ENCODE measurements at regions not wholly inside any gene's neighbourhood (a gene's known extent, or its start where the extent isn't known, plus 50 kb on each side); places are given as distances from the start of the nearest gene placed in this dataset.

GRCh38 chr1:5709461-5709975 lies 282.7 kb downstream of the NPHP4 start:
- ATAC-seq (no peak), DNase-seq (no peak)
- POLR2A ChIA-PET: no interaction called here
- peaks cover 0 to 15% (median 2%) of the 10 kb centered on the region in 5 donors for H3K27me3 Mint-ChIP-seq
- H3K4me1 Mint-ChIP-seq: no peaks in the 10 kb centered on the region
- peaks cover 0 to 7% (median 0%) of the 10 kb centered on the region in 9 donors for H3K9me3 Mint-ChIP-seq
- no peak overlapping the region for H3K27ac Mint-ChIP-seq
- H3K4me3 Mint-ChIP-seq: no peak overlapping the region
- H3K36me3 Mint-ChIP-seq: no peaks in the 10 kb centered on the region

- no peaks in the 10 kb centered on the region for H3K36me3 Mint-ChIP-seq
- H3K27ac Mint-ChIP-seq: no peak overlapping the region
- ATAC-seq: no peak
Observed at GRCh38 chr1:5708346-5709245, 283.6 kb downstream of the NPHP4 start.

GRCh38 chr1:5707566-5708345 lies 284.5 kb downstream of the NPHP4 start:
- DNase-seq: no peak
- POLR2A ChIA-PET: no interaction called here
- Mint-ChIP-seq H3K27me3 (peaks cover 0 to 15% (median 1%) of the 10 kb centered on the region in 5 donors), H3K27ac (no peak overlapping the region), H3K9me3 (no peaks in the 10 kb centered on the region), H3K36me3 (no peaks in the 10 kb centered on the region), H3K4me1 (no peaks in the 10 kb centered on the region), H3K4me3 (no peak overlapping the region)
- no peak for ATAC-seq

More at GRCh38 chr1:5708346-5709245, 283.6 kb downstream of the NPHP4 start:
- H3K9me3 Mint-ChIP-seq: no peaks in the 10 kb centered on the region
- no peaks in the 10 kb centered on the region for H3K4me1 Mint-ChIP-seq
- peak in 1 of 10 donors; percentile 22 for DNase-seq
- H3K27me3 Mint-ChIP-seq: peaks cover 0 to 15% (median 1%) of the 10 kb centered on the region in 5 donors
- POLR2A ChIA-PET: no interaction called here
- H3K4me3 Mint-ChIP-seq: no peak overlapping the region

GRCh38 chr1:5706239-5706638 lies 286.0 kb downstream of the NPHP4 start:
- H3K27me3 Mint-ChIP-seq: peaks cover 0 to 15% (median 1%) of the 10 kb centered on the region in 5 donors
- H3K36me3 Mint-ChIP-seq: no peaks in the 10 kb centered on the region
- no peaks in the 10 kb centered on the region for H3K9me3 Mint-ChIP-seq
- POLR2A ChIA-PET: no interaction called here
- ATAC-seq (no peak), DNase-seq (no peak)
- no peak overlapping the region for H3K27ac Mint-ChIP-seq
- H3K4me1 Mint-ChIP-seq: no peaks in the 10 kb centered on the region
- H3K4me3 Mint-ChIP-seq: no peak overlapping the region

- ATAC-seq: no peak
- H3K27me3 Mint-ChIP-seq: peaks cover 0 to 15% (median 1%) of the 10 kb centered on the region in 5 donors
- peak overlapping the region in 1 of 10 donors; percentile 49 for H3K27ac Mint-ChIP-seq
Observed at GRCh38 chr1:5705751-5706150, 286.5 kb downstream of the NPHP4 start.

GRCh38 chr1:5704561-5705514 lies 287.4 kb downstream of the NPHP4 start:
- DNase-seq: no peak
- Mint-ChIP-seq H3K4me1 (no peaks in the 10 kb centered on the region), H3K9me3 (no peaks in the 10 kb centered on the region), H3K36me3 (no peaks in the 10 kb centered on the region), H3K4me3 (no peak overlapping the region), H3K27ac (no peak overlapping the region), H3K27me3 (peaks cover 0 to 9% (median 1%) of the 10 kb centered on the region in 5 donors)
- no peak for ATAC-seq
- POLR2A ChIA-PET: no interaction called here

More at GRCh38 chr1:5705751-5706150, 286.5 kb downstream of the NPHP4 start:
- no peaks in the 10 kb centered on the region for H3K9me3 Mint-ChIP-seq
- H3K4me3 Mint-ChIP-seq: no peak overlapping the region
- no peaks in the 10 kb centered on the region for H3K4me1 Mint-ChIP-seq
- no peaks in the 10 kb centered on the region for H3K36me3 Mint-ChIP-seq
- no peak for DNase-seq
- POLR2A ChIA-PET: no interaction called here

- Mint-ChIP-seq H3K9me3 (peaks cover 0 to 1% (median 0%) of the 10 kb centered on the region in 9 donors), H3K4me3 (no peak overlapping the region), H3K36me3 (peaks cover 0 to 2% (median 0%) of the 10 kb centered on the region in 3 donors), H3K4me1 (peaks cover 0 to 1% (median 0%) of the 10 kb centered on the region in 4 donors), H3K27me3 (peaks cover 0 to 5% (median 1%) of the 10 kb centered on the region in 5 donors), H3K27ac (no peak overlapping the region)
- ATAC-seq (no peak), DNase-seq (no peak)
- POLR2A ChIA-PET: no interaction called here
Observed at GRCh38 chr1:5701642-5702041, 290.6 kb downstream of the NPHP4 start.

- Mint-ChIP-seq H3K4me3 (no peak overlapping the region), H3K4me1 (peaks cover 0 to 4% (median 0%) of the 10 kb centered on the region in 4 donors), H3K27me3 (peaks cover 7 to 19% (median 11%) of the 10 kb centered on the region in 5 donors), H3K27ac (no peak overlapping the region), H3K9me3 (no peaks in the 10 kb centered on the region), H3K36me3 (no peaks in the 10 kb centered on the region)
- POLR2A ChIA-PET: no interaction called here
- DNase-seq (no peak), ATAC-seq (no peak)
Observed at GRCh38 chr1:5693568-5693967, 298.7 kb downstream of the NPHP4 start.

GRCh38 chr1:5692664-5693063 lies 299.6 kb downstream of the NPHP4 start:
- no peaks in the 10 kb centered on the region for H3K9me3 Mint-ChIP-seq
- ATAC-seq (no peak), DNase-seq (no peak)
- no peaks in the 10 kb centered on the region for H3K36me3 Mint-ChIP-seq
- peaks cover 0 to 4% (median 0%) of the 10 kb centered on the region in 4 donors for H3K4me1 Mint-ChIP-seq
- H3K27me3 Mint-ChIP-seq: peaks cover 5 to 19% (median 11%) of the 10 kb centered on the region in 5 donors
- no peak overlapping the region for H3K4me3 Mint-ChIP-seq
- no peak overlapping the region for H3K27ac Mint-ChIP-seq
- POLR2A ChIA-PET: no interaction called here

GRCh38 chr1:5691795-5692509 lies 300.3 kb downstream of the NPHP4 start:
- Mint-ChIP-seq H3K9me3 (no peaks in the 10 kb centered on the region), H3K27ac (no peak overlapping the region), H3K4me3 (no peak overlapping the region), H3K36me3 (no peaks in the 10 kb centered on the region), H3K4me1 (peaks cover 0 to 4% (median 0%) of the 10 kb centered on the region in 4 donors), H3K27me3 (peaks cover 5 to 18% (median 14%) of the 10 kb centered on the region in 5 donors)
- DNase-seq: no peak
- no peak for ATAC-seq
- POLR2A ChIA-PET: no interaction called here

GRCh38 chr1:5690898-5691297 lies 301.3 kb downstream of the NPHP4 start:
- ATAC-seq (no peak), DNase-seq (no peak)
- no peaks in the 10 kb centered on the region for H3K36me3 Mint-ChIP-seq
- no peaks in the 10 kb centered on the region for H3K9me3 Mint-ChIP-seq
- H3K27me3 Mint-ChIP-seq: peaks cover 5 to 24% (median 18%) of the 10 kb centered on the region in 5 donors
- no peak overlapping the region for H3K4me3 Mint-ChIP-seq
- POLR2A ChIA-PET: no interaction called here
- peaks cover 0 to 3% (median 0%) of the 10 kb centered on the region in 4 donors for H3K4me1 Mint-ChIP-seq
- H3K27ac Mint-ChIP-seq: peak overlapping the region in 1 of 10 donors; percentile 77

Data from naive thymus-derived CD8-positive, alpha-beta T cell (primary cell).